HUDEP-2 (cell line): ENCODE measurements at regions not wholly inside any gene's neighbourhood (a gene's known extent, or its start where the extent isn't known, plus 50 kb on each side); places are given as distances from the start of the nearest gene placed in this dataset.
A peak's percentile ranks its signal among the peaks of the same experiment; 100 is the strongest.

ENCODE experiments used
- DNase-seq, 76 experiments: peaks; one replicate each; lab custom pipeline; 2025; ENCODE audit not compliant: unreplicated experiment in 76 of 76; lab: John Stamatoyannopoulos, UW

GRCh38 chr16:5556158-5556810 lies 458.7 kb upstream of the EEF2KMT start:
- DNase-seq: no peak

GRCh38 chr16:5551909-5552308 lies 454.3 kb upstream of the EEF2KMT start:
- DNase-seq: no peak

- no peak for DNase-seq
Observed at GRCh38 chr16:5549802-5550201, 452.2 kb upstream of the EEF2KMT start.

- no peak for DNase-seq
Observed at GRCh38 chr16:5541356-5541755, 443.8 kb upstream of the EEF2KMT start.

GRCh38 chr16:5537347-5537746 lies 439.8 kb upstream of the EEF2KMT start:
- DNase-seq: no peak

- no peak for DNase-seq
Observed at GRCh38 chr16:5533321-5533888, 435.8 kb upstream of the EEF2KMT start.

- no peak for DNase-seq
Observed at GRCh38 chr16:5527817-5528216, 430.2 kb upstream of the EEF2KMT start.

- no peak for DNase-seq
Observed at GRCh38 chr16:5526826-5527225, 429.2 kb upstream of the EEF2KMT start.

GRCh38 chr16:5523829-5524228 lies 426.2 kb upstream of the EEF2KMT start:
- no peak for DNase-seq

- no peak for DNase-seq
Observed at GRCh38 chr16:5516115-5516514, 418.5 kb upstream of the EEF2KMT start.

- DNase-seq: no peak
Observed at GRCh38 chr16:5512014-5512413, 414.4 kb upstream of the EEF2KMT start.

GRCh38 chr16:5510819-5511370 lies 413.3 kb upstream of the EEF2KMT start:
- DNase-seq: no peak

GRCh38 chr16:5509794-5510193 lies 412.2 kb upstream of the EEF2KMT start:
- DNase-seq: peak in 48 of 76 experiments; percentile 1 to 74 (median 30)

- no peak for DNase-seq
Observed at GRCh38 chr16:5509336-5509735, 411.7 kb upstream of the EEF2KMT start.

- peak in 27 of 76 experiments; percentile 0 to 49 (median 14) for DNase-seq
Observed at GRCh38 chr16:5508371-5508770, 410.8 kb upstream of the EEF2KMT start.

GRCh38 chr16:5506021-5506420 lies 408.4 kb upstream of the EEF2KMT start:
- DNase-seq: no peak

GRCh38 chr16:5505091-5505887 lies 407.7 kb upstream of the EEF2KMT start:
- DNase-seq: no peak

- DNase-seq: no peak
Observed at GRCh38 chr16:5504064-5504781, 406.6 kb upstream of the EEF2KMT start.

GRCh38 chr16:5502944-5503343 lies 405.3 kb upstream of the EEF2KMT start:
- no peak for DNase-seq

- peak in 27 of 76 experiments; percentile 1 to 60 (median 13) for DNase-seq
Observed at GRCh38 chr16:5502467-5502869, 404.9 kb upstream of the EEF2KMT start.

- no peak for DNase-seq
Observed at GRCh38 chr16:5500526-5500925, 402.9 kb upstream of the EEF2KMT start.
